NCI-H1092 (cell line): ENCODE measurements at regions not wholly inside any gene's neighbourhood (a gene's known extent, or its start where the extent isn't known, plus 50 kb on each side); places are given as distances from the start of the nearest gene placed in this dataset.
"Not testable (repeated sequence)": the region's sequence is repeated elsewhere in the genome, so short reads cannot be mapped to it uniquely, and the experiment has no call there.

Experiments
- DNase-seq: peaks from one replicate; lab custom pipeline; 2025; lab: John Stamatoyannopoulos, UW

GRCh38 chr14:106666341-106666740 is 1140.0 kb downstream of the TMEM121 start:
- DNase-seq = no peak

- no peak for DNase-seq
Observed at GRCh38 chr14:106670011-106670410, 1143.6 kb downstream of the TMEM121 start.

- DNase-seq = not testable (repeated sequence)
Observed at GRCh38 chr14:106674093-106674492, 1147.7 kb downstream of the TMEM121 start.

- DNase-seq = not testable (repeated sequence)
Observed at GRCh38 chr14:106674509-106675125, 1148.2 kb downstream of the TMEM121 start.

DNA sequence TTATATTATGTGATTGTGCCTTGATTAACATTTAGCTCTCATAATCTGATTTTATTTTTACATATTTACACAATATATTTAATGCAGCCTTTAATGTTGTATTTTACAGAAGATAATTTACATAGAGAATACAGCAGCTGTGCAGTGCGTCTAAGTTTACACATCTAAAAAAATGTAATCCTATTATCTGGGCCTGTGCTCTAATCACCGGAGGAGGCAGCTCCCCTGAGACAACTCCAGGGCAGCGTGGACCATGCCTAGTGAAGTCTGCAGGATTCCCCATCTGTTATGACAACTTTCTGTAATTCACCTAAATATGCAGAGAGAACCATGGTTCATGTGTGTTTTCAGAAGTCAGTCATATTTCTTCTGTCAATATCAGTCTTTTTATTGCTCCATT is 1149.3 kb downstream of the TMEM121 start:
- not testable (repeated sequence) for DNase-seq

DNA sequence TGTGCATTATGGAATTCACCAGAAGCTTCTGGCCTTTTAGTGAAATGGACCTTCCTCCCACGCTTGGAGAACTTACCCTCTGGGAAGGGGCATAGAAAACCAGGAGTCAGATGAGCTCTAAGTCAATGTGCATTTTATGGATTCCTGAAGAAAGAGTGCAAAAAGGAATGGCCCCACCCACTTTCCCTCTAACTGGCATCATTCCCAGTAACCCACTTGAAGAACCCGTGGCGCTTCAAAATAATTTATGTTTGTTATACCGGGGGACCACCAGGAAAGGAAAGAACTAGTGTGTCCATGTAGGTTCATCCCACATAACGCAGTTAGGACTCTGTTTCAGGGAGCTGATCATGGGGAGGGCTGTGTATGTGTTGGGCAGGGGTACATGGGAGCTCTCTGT is 1153.4 kb downstream of the TMEM121 start:
- no peak for DNase-seq

- no peak for DNase-seq
Observed at GRCh38 chr14:106681161-106681560, 1154.8 kb downstream of the TMEM121 start.

DNA sequence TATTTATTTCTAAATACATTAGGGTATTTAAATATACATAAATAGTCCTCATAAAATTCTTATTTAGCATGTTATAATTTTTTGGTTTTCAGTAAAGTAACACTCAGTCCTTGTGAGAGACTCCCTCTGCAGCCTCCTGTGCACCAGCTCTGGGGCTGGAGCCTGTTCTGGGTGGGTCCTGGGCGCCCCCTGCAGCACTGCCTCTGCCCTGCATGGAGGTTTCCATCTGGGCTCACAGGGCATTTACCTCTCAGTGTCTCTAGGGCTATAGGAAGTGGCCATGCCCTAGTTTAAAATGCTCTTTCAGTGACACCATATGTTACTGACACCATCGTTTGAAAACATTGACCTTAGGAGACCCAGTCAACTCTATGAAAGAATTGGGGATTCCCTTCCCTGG is 1155.2 kb downstream of the TMEM121 start:
- DNase-seq = no peak

- DNase-seq = no peak
Observed at GRCh38 chr14:106683631-106684030, 1157.2 kb downstream of the TMEM121 start.

- DNase-seq = no peak
Observed at GRCh38 chr14:106686533-106686932, 1160.2 kb downstream of the TMEM121 start.

DNA sequence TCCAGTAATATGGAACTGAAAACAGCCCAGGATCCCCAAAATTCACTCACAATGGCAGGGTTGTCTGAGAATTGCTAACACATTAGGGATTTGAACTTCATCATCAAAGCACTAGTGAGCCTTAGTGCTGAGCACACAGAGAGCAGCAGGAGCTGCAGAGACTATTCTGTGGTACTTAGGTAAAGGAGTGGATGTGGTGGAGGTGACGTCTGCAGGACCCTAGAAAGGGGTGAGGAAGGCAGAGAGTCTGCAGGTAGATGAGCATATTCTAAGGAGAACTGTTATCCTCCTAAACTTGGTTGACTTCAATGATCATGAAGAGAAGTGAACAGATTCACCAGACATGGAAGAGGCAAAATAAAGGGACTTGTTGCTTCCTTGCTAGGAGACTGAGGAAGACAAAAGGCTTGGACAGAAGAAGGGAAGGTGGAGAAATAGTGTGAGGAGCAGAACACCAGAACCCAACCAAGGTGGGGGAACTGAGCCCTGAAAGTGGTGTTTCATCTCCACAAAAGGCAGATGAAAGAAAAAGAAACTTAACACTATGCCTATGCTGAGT is 1164.0 kb downstream of the TMEM121 start:
- no peak for DNase-seq

- DNase-seq = no peak
Observed at GRCh38 chr14:106691601-106692291, 1165.4 kb downstream of the TMEM121 start.

DNA sequence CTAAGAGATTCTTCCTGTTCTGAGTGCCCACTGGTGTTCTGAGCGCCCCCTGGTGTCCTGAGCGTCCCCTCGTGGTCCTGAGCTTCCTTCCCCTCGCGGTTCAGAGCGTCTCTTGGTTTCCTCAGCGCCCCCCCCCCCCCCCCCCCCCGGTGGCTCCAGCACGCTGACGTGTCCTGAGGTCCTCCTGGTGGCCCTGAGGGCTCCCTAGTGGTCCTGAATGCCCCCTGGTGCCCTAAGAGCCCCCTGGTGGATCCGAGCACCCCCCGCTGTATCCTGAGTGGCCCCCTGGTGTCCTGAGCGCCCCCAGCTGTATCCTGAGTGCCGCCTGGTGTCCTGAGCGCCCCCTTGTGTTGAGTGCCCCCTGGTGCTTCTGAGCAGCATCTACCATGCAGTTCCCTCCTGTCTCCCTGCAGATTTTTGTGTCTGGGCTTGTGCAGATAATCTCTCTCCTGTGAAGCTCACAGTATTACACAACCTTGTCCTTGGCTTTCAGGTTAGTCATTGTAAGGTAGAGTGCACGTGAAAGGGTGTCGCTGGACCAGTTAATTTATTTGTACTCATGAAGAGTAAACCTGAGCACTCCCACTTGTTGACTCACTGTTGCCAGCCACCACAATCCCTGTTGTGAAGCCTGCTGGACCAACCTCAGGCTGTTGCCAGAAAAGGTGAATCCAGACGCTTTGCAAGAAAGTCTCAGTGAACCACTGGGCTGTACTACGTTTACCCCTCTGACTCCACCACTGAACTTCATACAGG is 1168.4 kb downstream of the TMEM121 start:
- DNase-seq = no peak

DNA sequence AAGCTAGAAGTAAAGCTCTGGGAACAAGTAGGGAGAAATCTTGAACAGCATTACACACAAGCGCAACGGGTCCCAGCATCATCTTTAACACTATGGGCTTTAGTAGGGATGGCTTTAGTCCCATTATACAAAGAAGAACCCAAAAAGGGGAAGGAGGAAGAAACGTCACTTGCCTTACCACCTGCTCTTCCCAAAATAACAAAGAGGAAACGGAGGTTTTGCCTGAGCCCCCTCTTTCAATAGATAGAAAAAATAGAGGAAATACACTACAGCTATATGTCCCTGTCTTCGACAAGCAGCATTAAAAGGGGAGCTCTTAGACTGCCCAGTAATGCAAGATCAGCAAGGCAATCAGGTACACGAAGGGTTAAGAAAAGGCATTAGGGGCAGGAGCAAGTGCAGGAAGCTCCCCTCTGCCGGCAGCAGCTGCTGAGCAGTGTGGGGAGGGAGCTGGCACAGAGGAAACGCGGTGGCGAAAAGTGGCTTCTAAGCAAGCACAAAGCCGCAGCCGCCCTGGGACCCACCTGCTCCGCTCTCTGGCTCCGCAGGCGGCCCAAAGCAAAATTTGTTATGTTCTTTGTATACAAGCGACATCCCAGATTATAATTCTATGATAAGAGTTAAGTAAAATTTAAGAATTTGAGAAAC is 1172.4 kb downstream of the TMEM121 start:
- not testable (repeated sequence) for DNase-seq

GRCh38 chr14:106703651-106704050 is 1177.3 kb downstream of the TMEM121 start:
- not testable (repeated sequence) for DNase-seq

DNA sequence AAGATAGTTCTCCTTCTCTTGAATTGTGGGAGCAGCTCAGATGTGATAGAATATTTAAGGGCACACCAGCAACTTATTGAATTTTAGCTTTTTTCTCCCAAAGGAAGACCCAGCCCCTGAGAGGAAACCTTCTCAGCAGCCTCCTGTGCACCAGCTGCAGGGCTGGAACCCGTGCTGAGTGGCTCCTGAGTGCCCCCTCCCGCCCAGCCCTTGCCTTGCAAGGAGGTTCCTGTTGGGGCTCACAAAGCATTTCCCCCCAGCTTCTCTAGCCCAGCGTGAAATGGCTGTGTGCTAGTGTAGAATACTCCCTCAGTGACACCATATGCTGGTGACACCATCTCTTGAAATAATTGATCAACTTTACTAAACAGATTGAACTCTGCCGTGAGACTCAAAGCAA is 1180.1 kb downstream of the TMEM121 start:
- not testable (repeated sequence) for DNase-seq

DNA sequence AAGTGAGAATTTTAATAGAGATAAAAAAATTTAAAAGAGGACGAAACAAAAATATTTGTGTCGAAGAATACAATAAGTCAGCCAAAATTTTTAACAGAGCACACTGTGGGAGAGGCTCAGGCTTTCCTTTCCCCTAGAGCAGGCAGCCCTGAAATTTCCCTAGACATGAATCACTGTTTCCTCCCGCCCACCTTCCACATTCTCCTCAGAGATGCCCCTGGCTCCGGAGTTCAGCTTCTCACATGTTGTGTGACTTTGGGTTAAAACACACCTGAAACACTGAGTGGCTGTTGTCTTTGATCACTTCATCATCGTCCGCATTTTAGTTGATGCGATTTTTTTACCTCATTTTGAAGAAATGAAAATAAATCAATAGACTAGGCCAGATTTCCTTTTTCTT is 1183.8 kb downstream of the TMEM121 start:
- DNase-seq = not testable (repeated sequence)

GRCh38 chr14:106712513-106712912 is 1186.1 kb downstream of the TMEM121 start:
- DNase-seq = not testable (repeated sequence)

- DNase-seq = not testable (repeated sequence)
Observed at GRCh38 chr14:106714446-106715428, 1188.4 kb downstream of the TMEM121 start.

DNA sequence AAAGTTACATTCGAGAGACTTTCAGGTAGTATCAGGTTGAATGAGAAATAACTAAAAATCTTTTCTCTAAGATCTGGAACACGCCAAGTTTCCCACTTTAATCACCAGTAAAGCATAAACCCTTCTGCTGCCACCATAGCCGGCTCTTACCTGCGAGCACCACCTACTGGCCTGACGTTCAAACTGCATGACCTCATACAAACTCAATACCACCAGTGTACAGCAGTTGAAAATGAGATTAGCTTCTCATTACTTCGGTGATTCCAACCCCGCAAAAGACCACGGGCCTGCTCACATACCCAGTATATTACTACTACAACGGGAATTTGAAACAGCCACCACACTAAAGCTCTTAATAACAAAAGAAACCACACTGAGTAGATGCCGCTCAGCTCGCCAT is 1191.2 kb downstream of the TMEM121 start:
- DNase-seq = not testable (repeated sequence)

GRCh38 chr14:106719880-106720279 is 1193.5 kb downstream of the TMEM121 start:
- DNase-seq = not testable (repeated sequence)
